T-helper 1 cell treated with Interleukin-12 subunit alpha and Interleukin-12 subunit beta and Interleukin-4 antibody, amounts not matched to agents 30 ng/mL and 1 ng/mL, for 36 hours (primary cell): ENCODE measurements at regions not wholly inside any gene's neighbourhood (a gene's known extent, or its start where the extent isn't known, plus 50 kb on each side); places are given as distances from the start of the nearest gene placed in this dataset.

Source experiments
- intact Hi-C: fragments of 100-400 bp; cut with micrococcal nuclease; formaldehyde crosslinking; loops from one replicate; pipeline ENCODE4 v1.15.1; 2024

GRCh38 chr2:196380575-196380974 lies 209.2 kb upstream of the STK17B start:
- intact Hi-C loops, result no loop called here

GRCh38 chr2:196381464-196381863 lies 210.1 kb upstream of the STK17B start:
- intact Hi-C loops, result no loop called here

GRCh38 chr2:196383799-196384198 lies 212.4 kb upstream of the STK17B start:
- intact Hi-C loops, result no loop called here

- intact Hi-C loops, result no loop called here
These were observed 213.4 kb upstream of the STK17B start for GRCh38 chr2:196384729-196385128.

GRCh38 chr2:196389670-196390069 lies 218.3 kb upstream of the STK17B start:
- intact Hi-C loops, result no loop called here

- intact Hi-C loops, result no loop called here
These were observed 219.1 kb upstream of the STK17B start for GRCh38 chr2:196390243-196391148.

GRCh38 chr2:196391149-196391479 lies 219.7 kb upstream of the STK17B start:
- intact Hi-C loops, result no loop called here

- intact Hi-C loops, result no loop called here
These were observed 227.7 kb upstream of the STK17B start for GRCh38 chr2:196399096-196399495.

- intact Hi-C loops, result no loop called here
These were observed 228.6 kb upstream of the STK17B start for GRCh38 chr2:196399722-196400691.

- intact Hi-C loops, result no loop called here
These were observed 232.1 kb upstream of the STK17B start for GRCh38 chr2:196403471-196403870.

- intact Hi-C loops, result no loop called here
These were observed 232.9 kb upstream of the STK17B start for GRCh38 chr2:196404276-196404675.

GRCh38 chr2:196407675-196408264 lies 231.7 kb upstream of the CCDC150 start:
- intact Hi-C loops, result no loop called here

GRCh38 chr2:196409376-196409775 lies 230.1 kb upstream of the CCDC150 start:
- intact Hi-C loops, result no loop called here

GRCh38 chr2:196410008-196410407 lies 229.5 kb upstream of the CCDC150 start:
- intact Hi-C loops, result no loop called here

GRCh38 chr2:196413821-196414274 lies 225.7 kb upstream of the CCDC150 start:
- intact Hi-C loops, result no loop called here

- intact Hi-C loops, result no loop called here
These were observed 224.1 kb upstream of the CCDC150 start for GRCh38 chr2:196415384-196415783.

- intact Hi-C loops, result loop anchor here (5.0 kb wide), 1 partner anchor 847 kb away; no protein-coding TSS in a partner anchor
These were observed 219.4 kb upstream of the CCDC150 start for GRCh38 chr2:196420143-196420542.

- intact Hi-C loops, result loop anchor here (5.0 kb wide), 1 partner anchor 845 kb away; no protein-coding TSS in a partner anchor
These were observed 217.6 kb upstream of the CCDC150 start for GRCh38 chr2:196421880-196422279.

- intact Hi-C loops, result loop anchor here (5.0 kb wide), 1 partner anchor 845 kb away; no protein-coding TSS in a partner anchor
These were observed 217.2 kb upstream of the CCDC150 start for GRCh38 chr2:196422361-196422760.

GRCh38 chr2:196426122-196426521 lies 213.4 kb upstream of the CCDC150 start:
- intact Hi-C loops, result no loop called here

- intact Hi-C loops, result no loop called here
These were observed 211.4 kb upstream of the CCDC150 start for GRCh38 chr2:196427986-196428634.
